HepG2 (cell line): ENCODE measurements at regions not wholly inside any gene's neighbourhood (a gene's known extent, or its start where the extent isn't known, plus 50 kb on each side); places are given as distances from the start of the nearest gene placed in this dataset.

ENCODE experiments used
- ASH2L ChIP-seq: fragments of 300-600, 200-600 bp; sonication (generic); IDR thresholded peaks from 2 replicates; pipeline ENCODE4 v1.7.0; 2017; ENCODE audit warnings: low read depth, mild to moderate bottlenecking, moderate library complexity, mixed read lengths, low read length; ENCODE audit not compliant: insufficient read length
- CBX1 ChIP-seq: IDR thresholded peaks from one replicate; pipeline ENCODE4 v1.6.1; 2016; ENCODE audit warnings: antibody characterized with exemption, low read depth
- CCAR2 ChIP-seq: fragments of 200-400 bp; formaldehyde crosslinking; optimal IDR thresholded peaks from 2 replicates; pipeline ENCODE3; 2018; ENCODE audit warnings: low read depth, mild to moderate bottlenecking, low read length, moderate library complexity
- DNMT1 ChIP-seq: sonication (generic); formaldehyde crosslinking; IDR thresholded peaks from 2 replicates; pipeline ENCODE4 v1.5.1; 2020; ENCODE audit warnings: mild to moderate bottlenecking, missing genetic modification reagents
- GATAD1 ChIP-seq: IDR thresholded peaks from 2 replicates; pipeline ENCODE4 v1.6.1; 2016; ENCODE audit warnings: missing genetic modification reagents, missing compliant biosample characterization
- GTF2F1 ChIP-seq: fragments of 150-350 bp; IDR thresholded peaks from 2 replicates; pipeline ENCODE4 v1.6.1; 2014; ENCODE audit warnings: low read length
- MAFK ChIP-seq, 2 experiments: IDR thresholded peaks in 1 of 2; conservative IDR thresholded peaks in 1 of 2; 2 replicates each; pipeline ENCODE4 v1.6.1; 2011; ENCODE audit warnings: improper control_type of control experiment in 2 of 2, low read length in 2 of 2
- NCOA1 ChIP-seq: sonication (generic); formaldehyde crosslinking; IDR thresholded peaks from 2 replicates; pipeline ENCODE4 v1.9.0; 2021; ENCODE audit warnings: missing genetic modification reagents
- NFE2L2 ChIP-seq: fragments of 150-350 bp; IDR thresholded peaks from 2 replicates; pipeline ENCODE4 v1.6.1; 2014; ENCODE audit warnings: low read length
- NR2C2 ChIP-seq: sonication (generic); formaldehyde crosslinking; IDR thresholded peaks from 2 replicates; pipeline ENCODE4 v1.4.0; 2020; ENCODE audit warnings: missing genetic modification reagents, mild to moderate bottlenecking, moderate library complexity, borderline replicate concordance
- ONECUT2 ChIP-seq: sonication (generic); formaldehyde crosslinking; IDR thresholded peaks from 2 replicates; pipeline ENCODE4 v1.4.0; 2020; ENCODE audit warnings: missing genetic modification reagents
- RFXAP ChIP-seq: sonication (generic); formaldehyde crosslinking; IDR thresholded peaks from 2 replicates; pipeline ENCODE4 v1.4.0; 2020; ENCODE audit warnings: missing genetic modification reagents, borderline replicate concordance
- SIX1 ChIP-seq: sonication (generic); formaldehyde crosslinking; IDR thresholded peaks from 2 replicates; pipeline ENCODE4 v1.4.0; 2020; ENCODE audit warnings: missing genetic modification reagents, borderline replicate concordance
- TBX3 ChIP-seq: fragments of 450-650 bp; IDR thresholded peaks from 2 replicates; pipeline ENCODE4 v1.6.1; 2017; ENCODE audit warnings: antibody characterized with exemption, mild to moderate bottlenecking, inconsistent platforms, borderline replicate concordance
- ZKSCAN1 ChIP-seq: fragments of 150-350 bp; IDR thresholded peaks from 2 replicates; pipeline ENCODE4 v1.6.1; 2014; ENCODE audit warnings: low read length
- ZNF138 ChIP-seq: sonication (generic); formaldehyde crosslinking; IDR thresholded peaks from 2 replicates; pipeline ENCODE4 v1.5.0; 2020; ENCODE audit warnings: mild to moderate bottlenecking, low read depth, missing genetic modification reagents
- ZNF30 ChIP-seq: sonication (generic); formaldehyde crosslinking; IDR thresholded peaks from 2 replicates; pipeline ENCODE4 v1.5.0; 2020; ENCODE audit warnings: mild to moderate bottlenecking, missing genetic modification reagents
- TF ChIP-seq, protein P1 (sequence below): sonication (generic); formaldehyde crosslinking; IDR thresholded peaks from 2 replicates; pipeline ENCODE4 v1.5.0; 2020; ENCODE audit warnings: mild to moderate bottlenecking, missing genetic modification reagents
- TF ChIP-seq, protein P2 (sequence below): sonication (generic); IDR thresholded peaks from 2 replicates; pipeline ENCODE4 v1.6.1; 2016; ENCODE audit warnings: low read depth, borderline replicate concordance
- TF ChIP-seq, protein P3 (sequence below): sonication (generic); formaldehyde crosslinking; IDR thresholded peaks from 2 replicates; pipeline ENCODE4 v1.5.0; 2020; ENCODE audit warnings: mild to moderate bottlenecking, missing genetic modification reagents, borderline replicate concordance
- TF ChIP-seq, protein P4 (sequence below): sonication (generic); formaldehyde crosslinking; IDR thresholded peaks from 2 replicates; pipeline ENCODE4 v1.4.0; 2020; ENCODE audit warnings: missing genetic modification reagents
- TF ChIP-seq, protein P5 (sequence below): sonication (generic); formaldehyde crosslinking; IDR thresholded peaks from 2 replicates; pipeline ENCODE4 v1.4.0; 2020; ENCODE audit warnings: missing genetic modification reagents
- TF ChIP-seq, protein P6 (sequence below): sonication (generic); formaldehyde crosslinking; IDR thresholded peaks from 2 replicates; pipeline ENCODE4 v1.8.0; 2023; ENCODE audit warnings: mild to moderate bottlenecking, missing genetic modification reagents

DNA sequence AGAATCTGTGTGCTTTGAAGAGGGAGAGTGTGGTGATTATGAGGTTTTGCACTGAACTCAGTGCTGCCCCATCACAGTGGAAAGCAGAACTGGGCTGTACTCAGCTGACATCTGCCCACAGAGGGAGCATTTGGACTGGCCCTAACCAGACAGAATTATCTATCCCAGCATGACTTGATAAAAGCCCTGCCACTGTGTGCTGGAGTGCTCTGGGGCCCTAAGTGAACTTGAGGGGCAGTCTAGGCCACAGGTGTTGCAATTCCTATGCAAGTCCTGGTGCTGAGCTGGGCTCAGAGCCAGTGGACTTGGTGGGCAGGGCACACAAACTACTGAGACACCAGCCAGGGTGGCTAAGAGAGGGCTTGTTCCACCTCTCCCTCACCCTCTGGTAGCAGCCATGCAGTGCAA is 269.2 kb upstream of the CTNNB1 start (continued):
- TF ChIP-seq MAFK (conservative IDR thresholded peaks at IDR 0.05 in 1 of 2, IDR thresholded peaks at IDR 0.05 in 1 of 2; ENCODE audit: low read length in 2 of 2) (no peak), ONECUT2 (no peak), RFXAP (CRISPR knock-in tag) (no peak), CCAR2 (no peak), TBX3 (no peak), GATAD1 (no peak), ASH2L (no peak), ZNF30 (CRISPR knock-in tag) (no peak), DNMT1 (0 out of 2 replicates have a peak, but pooled peaks have one; percentile 41), ZNF138 (CRISPR knock-in tag) (no peak), NCOA1 (CRISPR knock-in tag) (no peak), CBX1 (peak; percentile 30), SIX1 (CRISPR knock-in tag) (no peak), ZKSCAN1 (no peak), NR2C2 (CRISPR knock-in tag) (0 out of 2 replicates have a peak, but pooled peaks have one; percentile 23), NFE2L2 (no peak), GTF2F1 (no peak)
- TF ChIP-seq, protein P1, sequence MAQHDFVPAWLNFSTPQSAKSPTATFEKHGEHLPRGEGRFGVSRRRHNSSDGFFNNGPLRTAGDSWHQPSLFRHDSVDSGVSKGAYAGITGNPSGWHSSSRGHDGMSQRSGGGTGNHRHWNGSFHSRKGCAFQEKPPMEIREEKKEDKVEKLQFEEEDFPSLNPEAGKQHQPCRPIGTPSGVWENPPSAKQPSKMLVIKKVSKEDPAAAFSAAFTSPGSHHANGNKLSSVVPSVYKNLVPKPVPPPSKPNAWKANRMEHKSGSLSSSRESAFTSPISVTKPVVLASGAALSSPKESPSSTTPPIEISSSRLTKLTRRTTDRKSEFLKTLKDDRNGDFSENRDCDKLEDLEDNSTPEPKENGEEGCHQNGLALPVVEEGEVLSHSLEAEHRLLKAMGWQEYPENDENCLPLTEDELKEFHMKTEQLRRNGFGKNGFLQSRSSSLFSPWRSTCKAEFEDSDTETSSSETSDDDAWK (CRISPR knock-in tag) = no peak
- TF ChIP-seq, protein P2, sequence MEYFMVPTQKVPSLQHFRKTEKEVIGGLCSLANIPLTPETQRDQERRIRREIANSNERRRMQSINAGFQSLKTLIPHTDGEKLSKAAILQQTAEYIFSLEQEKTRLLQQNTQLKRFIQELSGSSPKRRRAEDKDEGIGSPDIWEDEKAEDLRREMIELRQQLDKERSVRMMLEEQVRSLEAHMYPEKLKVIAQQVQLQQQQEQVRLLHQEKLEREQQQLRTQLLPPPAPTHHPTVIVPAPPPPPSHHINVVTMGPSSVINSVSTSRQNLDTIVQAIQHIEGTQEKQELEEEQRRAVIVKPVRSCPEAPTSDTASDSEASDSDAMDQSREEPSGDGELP = peak; percentile 58; the same call in 1 of the 2 replicates
- TF ChIP-seq, protein P3, sequence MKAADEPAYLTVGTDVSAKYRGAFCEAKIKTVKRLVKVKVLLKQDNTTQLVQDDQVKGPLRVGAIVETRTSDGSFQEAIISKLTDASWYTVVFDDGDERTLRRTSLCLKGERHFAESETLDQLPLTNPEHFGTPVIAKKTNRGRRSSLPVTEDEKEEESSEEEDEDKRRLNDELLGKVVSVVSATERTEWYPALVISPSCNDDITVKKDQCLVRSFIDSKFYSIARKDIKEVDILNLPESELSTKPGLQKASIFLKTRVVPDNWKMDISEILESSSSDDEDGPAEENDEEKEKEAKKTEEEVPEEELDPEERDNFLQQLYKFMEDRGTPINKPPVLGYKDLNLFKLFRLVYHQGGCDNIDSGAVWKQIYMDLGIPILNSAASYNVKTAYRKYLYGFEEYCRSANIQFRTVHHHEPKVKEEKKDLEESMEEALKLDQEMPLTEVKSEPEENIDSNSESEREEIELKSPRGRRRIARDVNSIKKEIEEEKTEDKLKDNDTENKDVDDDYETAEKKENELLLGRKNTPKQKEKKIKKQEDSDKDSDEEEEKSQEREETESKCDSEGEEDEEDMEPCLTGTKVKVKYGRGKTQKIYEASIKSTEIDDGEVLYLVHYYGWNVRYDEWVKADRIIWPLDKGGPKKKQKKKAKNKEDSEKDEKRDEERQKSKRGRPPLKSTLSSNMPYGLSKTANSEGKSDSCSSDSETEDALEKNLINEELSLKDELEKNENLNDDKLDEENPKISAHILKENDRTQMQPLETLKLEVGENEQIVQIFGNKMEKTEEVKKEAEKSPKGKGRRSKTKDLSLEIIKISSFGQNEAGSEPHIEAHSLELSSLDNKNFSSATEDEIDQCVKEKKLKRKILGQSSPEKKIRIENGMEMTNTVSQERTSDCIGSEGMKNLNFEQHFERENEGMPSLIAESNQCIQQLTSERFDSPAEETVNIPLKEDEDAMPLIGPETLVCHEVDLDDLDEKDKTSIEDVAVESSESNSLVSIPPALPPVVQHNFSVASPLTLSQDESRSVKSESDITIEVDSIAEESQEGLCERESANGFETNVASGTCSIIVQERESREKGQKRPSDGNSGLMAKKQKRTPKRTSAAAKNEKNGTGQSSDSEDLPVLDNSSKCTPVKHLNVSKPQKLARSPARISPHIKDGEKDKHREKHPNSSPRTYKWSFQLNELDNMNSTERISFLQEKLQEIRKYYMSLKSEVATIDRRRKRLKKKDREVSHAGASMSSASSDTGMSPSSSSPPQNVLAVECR (CRISPR knock-in tag) = no peak
- TF ChIP-seq, protein P4, sequence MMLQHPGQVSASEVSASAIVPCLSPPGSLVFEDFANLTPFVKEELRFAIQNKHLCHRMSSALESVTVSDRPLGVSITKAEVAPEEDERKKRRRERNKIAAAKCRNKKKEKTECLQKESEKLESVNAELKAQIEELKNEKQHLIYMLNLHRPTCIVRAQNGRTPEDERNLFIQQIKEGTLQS = no peak
- TF ChIP-seq, protein P5, sequence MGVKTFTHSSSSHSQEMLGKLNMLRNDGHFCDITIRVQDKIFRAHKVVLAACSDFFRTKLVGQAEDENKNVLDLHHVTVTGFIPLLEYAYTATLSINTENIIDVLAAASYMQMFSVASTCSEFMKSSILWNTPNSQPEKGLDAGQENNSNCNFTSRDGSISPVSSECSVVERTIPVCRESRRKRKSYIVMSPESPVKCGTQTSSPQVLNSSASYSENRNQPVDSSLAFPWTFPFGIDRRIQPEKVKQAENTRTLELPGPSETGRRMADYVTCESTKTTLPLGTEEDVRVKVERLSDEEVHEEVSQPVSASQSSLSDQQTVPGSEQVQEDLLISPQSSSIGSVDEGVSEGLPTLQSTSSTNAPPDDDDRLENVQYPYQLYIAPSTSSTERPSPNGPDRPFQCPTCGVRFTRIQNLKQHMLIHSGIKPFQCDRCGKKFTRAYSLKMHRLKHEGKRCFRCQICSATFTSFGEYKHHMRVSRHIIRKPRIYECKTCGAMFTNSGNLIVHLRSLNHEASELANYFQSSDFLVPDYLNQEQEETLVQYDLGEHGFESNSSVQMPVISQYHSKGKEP (CRISPR knock-in tag) = no peak
- TF ChIP-seq, protein P6, sequence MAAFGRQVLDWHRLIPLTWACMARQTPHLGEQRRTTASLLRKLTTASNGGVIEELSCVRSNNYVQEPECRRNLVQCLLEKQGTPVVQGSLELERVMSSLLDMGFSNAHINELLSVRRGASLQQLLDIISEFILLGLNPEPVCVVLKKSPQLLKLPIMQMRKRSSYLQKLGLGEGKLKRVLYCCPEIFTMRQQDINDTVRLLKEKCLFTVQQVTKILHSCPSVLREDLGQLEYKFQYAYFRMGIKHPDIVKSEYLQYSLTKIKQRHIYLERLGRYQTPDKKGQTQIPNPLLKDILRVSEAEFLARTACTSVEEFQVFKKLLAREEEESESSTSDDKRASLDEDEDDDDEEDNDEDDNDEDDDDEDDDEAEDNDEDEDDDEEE (CRISPR knock-in tag) = no peak
